MCF 10A (cell line): ENCODE measurements at regions not wholly inside any gene's neighbourhood (a gene's known extent, or its start where the extent isn't known, plus 50 kb on each side); places are given as distances from the start of the nearest gene placed in this dataset.

ENCODE experiments used
- BruUV-seq: library from RNA; stranded (reverse); fragments of 400-500 nt; replicated peaks from 2 replicates; lab custom pipeline; 2021; lab: Mats Ljungman, UMichigan
- CTCF ChIA-PET: fragments of 300-600 bp; sonication (Branson Sonifier 250); formaldehyde crosslinking; extraction: SDS; loops from one replicate; lab custom pipeline; 2021; ENCODE audit warnings: antibody characterized with exemption, inconsistent platforms; lab: Yijun Ruan, JAX
- POLR2A ChIA-PET: fragments of 300-600, 350-650 bp; sonication (Branson Sonifier 250); formaldehyde crosslinking; extraction: SDS; loops from one replicate; lab custom pipeline; 2020; ENCODE audit warnings: antibody characterized with exemption, inconsistent platforms; lab: Yijun Ruan, JAX
- DNase-seq: peaks from one replicate; pipeline ENCODE4 v3.0.0-alpha.2; 2018; ENCODE audit not compliant: unreplicated experiment
- H3K27ac Mint-ChIP-seq: one replicate; pipeline ENCODE4 v1.8.0; 2022; ENCODE audit warnings: mild to moderate bottlenecking, low read depth, mixed read lengths; ENCODE audit not compliant: unreplicated experiment
- H3K27me3 Mint-ChIP-seq: one replicate; pipeline ENCODE4 v1.8.0; 2022; ENCODE audit warnings: mixed read lengths; ENCODE audit not compliant: insufficient read depth, unreplicated experiment
- H3K36me3 Mint-ChIP-seq: one replicate; pipeline ENCODE4 v1.8.0; 2022; ENCODE audit warnings: mild to moderate bottlenecking, moderate library complexity, mixed read lengths; ENCODE audit not compliant: insufficient read depth, unreplicated experiment
- H3K4me1 Mint-ChIP-seq: one replicate; pipeline ENCODE4 v1.8.0; 2022; ENCODE audit warnings: mixed read lengths; ENCODE audit not compliant: insufficient read depth, unreplicated experiment
- H3K4me3 Mint-ChIP-seq: one replicate; pipeline ENCODE4 v1.8.0; 2022; ENCODE audit warnings: mild to moderate bottlenecking, moderate library complexity, mixed read lengths; ENCODE audit not compliant: unreplicated experiment
- H3K9me3 Mint-ChIP-seq: one replicate; pipeline ENCODE4 v1.8.0; 2022; ENCODE audit warnings: mixed read lengths; ENCODE audit not compliant: unreplicated experiment
- intact Hi-C: fragments of 100-400 bp; cut with micrococcal nuclease; formaldehyde crosslinking; loops from 2 replicates; pipeline ENCODE4 v1.14.1; 2022
- TF ChIP-seq, protein P1 (sequence below): fragments of 200-600 bp; IDR thresholded peaks from one replicate; pipeline ENCODE4 v1.8.0; 2022; ENCODE audit warnings: antibody characterized with exemption, mild to moderate bottlenecking; ENCODE audit not compliant: unreplicated experiment

GRCh38 chr10:36117890-36118289 is 475.8 kb upstream of the FZD8 start:
- Mint-ChIP-seq H3K27me3 (no peaks in the 10 kb centered on the region), H3K4me3 (no peak overlapping the region), H3K4me1 (no peaks in the 10 kb centered on the region), H3K27ac (no peak overlapping the region), H3K36me3 (no peaks in the 10 kb centered on the region), H3K9me3 (peaks cover 7% of the 10 kb centered on the region)
- intact Hi-C loops: no loop called here
- ChIA-PET POLR2A (interaction anchor here (0.7 kb wide), 1 partner anchor 51 kb away, joined by 3 read pairs; no protein-coding TSS in a partner anchor), CTCF (no interaction called here)
- no TSS peak for BruUV-seq
- TF ChIP-seq, protein P1, sequence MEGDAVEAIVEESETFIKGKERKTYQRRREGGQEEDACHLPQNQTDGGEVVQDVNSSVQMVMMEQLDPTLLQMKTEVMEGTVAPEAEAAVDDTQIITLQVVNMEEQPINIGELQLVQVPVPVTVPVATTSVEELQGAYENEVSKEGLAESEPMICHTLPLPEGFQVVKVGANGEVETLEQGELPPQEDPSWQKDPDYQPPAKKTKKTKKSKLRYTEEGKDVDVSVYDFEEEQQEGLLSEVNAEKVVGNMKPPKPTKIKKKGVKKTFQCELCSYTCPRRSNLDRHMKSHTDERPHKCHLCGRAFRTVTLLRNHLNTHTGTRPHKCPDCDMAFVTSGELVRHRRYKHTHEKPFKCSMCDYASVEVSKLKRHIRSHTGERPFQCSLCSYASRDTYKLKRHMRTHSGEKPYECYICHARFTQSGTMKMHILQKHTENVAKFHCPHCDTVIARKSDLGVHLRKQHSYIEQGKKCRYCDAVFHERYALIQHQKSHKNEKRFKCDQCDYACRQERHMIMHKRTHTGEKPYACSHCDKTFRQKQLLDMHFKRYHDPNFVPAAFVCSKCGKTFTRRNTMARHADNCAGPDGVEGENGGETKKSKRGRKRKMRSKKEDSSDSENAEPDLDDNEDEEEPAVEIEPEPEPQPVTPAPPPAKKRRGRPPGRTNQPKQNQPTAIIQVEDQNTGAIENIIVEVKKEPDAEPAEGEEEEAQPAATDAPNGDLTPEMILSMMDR: no peak
- no peak for DNase-seq

DNA sequence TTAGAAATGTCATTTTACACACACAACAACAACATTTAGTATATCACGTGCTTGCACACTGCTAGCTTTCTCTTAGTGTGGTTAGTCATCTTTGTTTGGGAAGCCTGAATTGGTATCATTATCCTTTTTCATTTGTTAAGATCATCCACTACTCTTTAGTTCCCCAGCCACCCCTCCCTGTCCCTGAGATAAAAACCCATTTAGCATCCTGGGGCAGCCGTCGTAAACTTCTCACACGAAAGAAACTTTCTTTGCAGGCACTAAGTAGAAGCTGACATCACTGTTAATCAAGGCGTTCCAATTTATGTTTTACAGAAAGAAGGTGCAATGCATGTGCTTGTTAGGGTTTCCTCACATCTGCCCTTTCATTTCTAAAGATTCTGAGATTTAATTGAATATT is 475.1 kb upstream of the FZD8 start:
- no peak overlapping the region for H3K4me3 Mint-ChIP-seq
- CTCF ChIA-PET: no interaction called here
- TF ChIP-seq, protein P1: no peak
- no TSS peak for BruUV-seq
- intact Hi-C loops: no loop called here
- peaks cover under 1% of the 10 kb centered on the region for H3K9me3 Mint-ChIP-seq
- DNase-seq: no peak
- POLR2A ChIA-PET: interaction anchor here (0.7 kb wide), 2 partner anchors 12 to 50 kb away, joined by 3 read pairs; no protein-coding TSS in a partner anchor
- H3K27ac Mint-ChIP-seq: no peak overlapping the region
- no peaks in the 10 kb centered on the region for H3K36me3 Mint-ChIP-seq
- no peaks in the 10 kb centered on the region for H3K4me1 Mint-ChIP-seq
- H3K27me3 Mint-ChIP-seq: no peaks in the 10 kb centered on the region

- ChIA-PET CTCF (no interaction called here), POLR2A (no interaction called here)
- H3K9me3 Mint-ChIP-seq: no peaks in the 10 kb centered on the region
- intact Hi-C loops: no loop called here
- TF ChIP-seq, protein P1: no peak
- no TSS peak for BruUV-seq
- no peak for DNase-seq
- no peaks in the 10 kb centered on the region for H3K36me3 Mint-ChIP-seq
- no peak overlapping the region for H3K27ac Mint-ChIP-seq
- no peak overlapping the region for H3K4me3 Mint-ChIP-seq
- H3K4me1 Mint-ChIP-seq: no peaks in the 10 kb centered on the region
- H3K27me3 Mint-ChIP-seq: no peaks in the 10 kb centered on the region
Measured at GRCh38 chr10:36116731-36117130, 474.6 kb upstream of the FZD8 start.

GRCh38 chr10:36116040-36116439 is 473.9 kb upstream of the FZD8 start:
- intact Hi-C loops: no loop called here
- Mint-ChIP-seq H3K4me1 (no peaks in the 10 kb centered on the region), H3K27ac (no peak overlapping the region), H3K9me3 (no peaks in the 10 kb centered on the region), H3K4me3 (no peak overlapping the region), H3K36me3 (no peaks in the 10 kb centered on the region), H3K27me3 (no peaks in the 10 kb centered on the region)
- no peak for DNase-seq
- CTCF ChIA-PET: no interaction called here
- TF ChIP-seq, protein P1: no peak
- BruUV-seq: no TSS peak
- POLR2A ChIA-PET: no interaction called here
